ENCODE measurements at regions not wholly inside any gene's neighbourhood (a gene's known extent, or its start where the extent isn't known, plus 50 kb on each side); places are given as distances from the start of the nearest gene placed in this dataset.
A peak's percentile ranks its signal among the peaks of the same experiment; 100 is the strongest.

DNA sequence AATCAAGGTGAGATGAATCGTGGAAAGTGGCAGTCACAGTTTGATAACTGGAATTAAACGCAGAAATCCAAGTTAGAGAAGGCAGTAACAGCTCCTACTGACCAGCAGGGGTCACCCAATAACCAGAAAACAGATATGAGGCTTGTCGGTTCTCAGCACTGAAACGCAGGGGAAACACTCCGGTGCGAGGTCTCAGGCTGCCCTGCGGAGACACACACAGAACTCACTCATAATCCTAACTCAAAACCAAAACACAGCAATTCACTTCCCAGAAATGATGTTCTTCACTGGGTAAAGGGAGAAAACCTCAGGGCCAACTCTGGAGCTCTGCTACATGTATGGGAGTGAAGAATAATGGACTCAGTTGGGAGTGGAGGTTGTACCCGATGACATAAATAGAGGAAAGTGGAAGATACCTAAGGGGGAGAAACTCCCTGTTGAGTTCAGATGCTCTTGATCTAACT, 384.4 kb downstream of the RAPGEF2 start:
- DNase-seq (ENCODE audit: low read depth in 2 of 2): peak; percentile 73 to 83
- no peak overlapping the region for H3K9ac ChIP-seq (ENCODE audit: insufficient read depth, low read length)
- H4K20me1 ChIP-seq (ENCODE audit: control insufficient read depth, extremely low read depth, insufficient read depth, low read length): no peaks in the 10 kb centered on the region
- no peak overlapping the region for H3K27ac ChIP-seq (ENCODE audit: insufficient read depth, low read length)
- no peaks in the 10 kb centered on the region for H3K9me3 ChIP-seq (ENCODE audit: control insufficient read depth, insufficient read depth, low read depth, low read length)
- no peaks in the 10 kb centered on the region for H3K4me1 ChIP-seq (ENCODE audit: control insufficient read depth, extremely low read depth, insufficient read depth, low read length)
- H3K4me2 ChIP-seq (ENCODE audit: extremely low read depth, insufficient read depth, low read length): peak overlapping the region; percentile 62
- H2AFZ ChIP-seq (ENCODE audit: low read length): no peak overlapping the region
- no peaks in the 10 kb centered on the region for H3K79me2 ChIP-seq (ENCODE audit: control insufficient read depth, insufficient read depth, low read length)
- no peaks in the 10 kb centered on the region for H3K36me3 ChIP-seq (ENCODE audit: control insufficient read depth, insufficient read depth, low read length)
- TF ChIP-seq EZH2 (IDR thresholded peaks at IDR 0.05; ENCODE audit: low read length, missing control alignments): no peak
- TF ChIP-seq, protein P1, sequence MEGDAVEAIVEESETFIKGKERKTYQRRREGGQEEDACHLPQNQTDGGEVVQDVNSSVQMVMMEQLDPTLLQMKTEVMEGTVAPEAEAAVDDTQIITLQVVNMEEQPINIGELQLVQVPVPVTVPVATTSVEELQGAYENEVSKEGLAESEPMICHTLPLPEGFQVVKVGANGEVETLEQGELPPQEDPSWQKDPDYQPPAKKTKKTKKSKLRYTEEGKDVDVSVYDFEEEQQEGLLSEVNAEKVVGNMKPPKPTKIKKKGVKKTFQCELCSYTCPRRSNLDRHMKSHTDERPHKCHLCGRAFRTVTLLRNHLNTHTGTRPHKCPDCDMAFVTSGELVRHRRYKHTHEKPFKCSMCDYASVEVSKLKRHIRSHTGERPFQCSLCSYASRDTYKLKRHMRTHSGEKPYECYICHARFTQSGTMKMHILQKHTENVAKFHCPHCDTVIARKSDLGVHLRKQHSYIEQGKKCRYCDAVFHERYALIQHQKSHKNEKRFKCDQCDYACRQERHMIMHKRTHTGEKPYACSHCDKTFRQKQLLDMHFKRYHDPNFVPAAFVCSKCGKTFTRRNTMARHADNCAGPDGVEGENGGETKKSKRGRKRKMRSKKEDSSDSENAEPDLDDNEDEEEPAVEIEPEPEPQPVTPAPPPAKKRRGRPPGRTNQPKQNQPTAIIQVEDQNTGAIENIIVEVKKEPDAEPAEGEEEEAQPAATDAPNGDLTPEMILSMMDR (conservative IDR thresholded peaks at IDR 0.05 in 1 of 2, IDR thresholded peaks at IDR 0.05 in 1 of 2; ENCODE audit: low read depth in 1 of 2, low read length in 2 of 2): peak; percentile 86
- peaks cover 2% of the 10 kb centered on the region for H3K27me3 ChIP-seq (ENCODE audit: control insufficient read depth, insufficient read depth, low read length)
- H3K4me3 ChIP-seq (replicated peaks in 1 of 4; ENCODE audit: control extremely low read depth in 1 of 4, insufficient read depth in 1 of 4, low read depth in 3 of 4, low read length in 4 of 4): no peak overlapping the region

DNA sequence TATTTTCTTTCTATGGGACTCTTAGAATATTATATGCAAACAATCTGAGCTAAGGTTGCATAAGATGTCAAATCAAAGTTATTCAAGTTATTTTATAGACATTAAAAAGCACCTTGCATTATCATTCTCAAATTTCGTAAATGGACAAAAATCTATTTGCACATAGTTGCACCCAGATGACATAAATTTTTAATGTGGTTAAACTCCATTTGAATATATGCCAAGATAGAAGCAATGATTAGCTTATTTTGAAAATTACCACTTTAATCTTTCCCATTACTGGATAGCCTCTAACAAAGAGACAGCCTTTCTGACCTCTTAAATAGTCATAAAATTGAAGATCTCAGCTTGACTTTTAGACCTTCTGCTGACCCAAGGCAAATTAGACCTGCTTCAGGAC, 386.8 kb downstream of the RAPGEF2 start:
- Histone ChIP-seq H3K4me2 (ENCODE audit: extremely low read depth, insufficient read depth, low read length) (no peak overlapping the region), H2AFZ (ENCODE audit: low read length) (no peak overlapping the region), H3K4me3 (replicated peaks in 1 of 4; ENCODE audit: control extremely low read depth in 1 of 4, insufficient read depth in 1 of 4, low read depth in 3 of 4, low read length in 4 of 4) (no peak overlapping the region), H3K9ac (ENCODE audit: insufficient read depth, low read length) (no peak overlapping the region), H4K20me1 (ENCODE audit: control insufficient read depth, extremely low read depth, insufficient read depth, low read length) (no peaks in the 10 kb centered on the region), H3K36me3 (ENCODE audit: control insufficient read depth, insufficient read depth, low read length) (no peaks in the 10 kb centered on the region), H3K27me3 (ENCODE audit: control insufficient read depth, insufficient read depth, low read length) (no peaks in the 10 kb centered on the region), H3K9me3 (ENCODE audit: control insufficient read depth, insufficient read depth, low read depth, low read length) (no peaks in the 10 kb centered on the region), H3K4me1 (ENCODE audit: control insufficient read depth, extremely low read depth, insufficient read depth, low read length) (no peaks in the 10 kb centered on the region), H3K79me2 (ENCODE audit: control insufficient read depth, insufficient read depth, low read length) (no peaks in the 10 kb centered on the region), H3K27ac (ENCODE audit: insufficient read depth, low read length) (no peak overlapping the region)
- DNase-seq (ENCODE audit: low read depth in 2 of 2): no peak
- no peak for TF ChIP-seq EZH2 (IDR thresholded peaks at IDR 0.05; ENCODE audit: low read length, missing control alignments)
- TF ChIP-seq, protein P1 (conservative IDR thresholded peaks at IDR 0.05 in 1 of 2, IDR thresholded peaks at IDR 0.05 in 1 of 2; ENCODE audit: low read depth in 1 of 2, low read length in 2 of 2): no peak

DNA sequence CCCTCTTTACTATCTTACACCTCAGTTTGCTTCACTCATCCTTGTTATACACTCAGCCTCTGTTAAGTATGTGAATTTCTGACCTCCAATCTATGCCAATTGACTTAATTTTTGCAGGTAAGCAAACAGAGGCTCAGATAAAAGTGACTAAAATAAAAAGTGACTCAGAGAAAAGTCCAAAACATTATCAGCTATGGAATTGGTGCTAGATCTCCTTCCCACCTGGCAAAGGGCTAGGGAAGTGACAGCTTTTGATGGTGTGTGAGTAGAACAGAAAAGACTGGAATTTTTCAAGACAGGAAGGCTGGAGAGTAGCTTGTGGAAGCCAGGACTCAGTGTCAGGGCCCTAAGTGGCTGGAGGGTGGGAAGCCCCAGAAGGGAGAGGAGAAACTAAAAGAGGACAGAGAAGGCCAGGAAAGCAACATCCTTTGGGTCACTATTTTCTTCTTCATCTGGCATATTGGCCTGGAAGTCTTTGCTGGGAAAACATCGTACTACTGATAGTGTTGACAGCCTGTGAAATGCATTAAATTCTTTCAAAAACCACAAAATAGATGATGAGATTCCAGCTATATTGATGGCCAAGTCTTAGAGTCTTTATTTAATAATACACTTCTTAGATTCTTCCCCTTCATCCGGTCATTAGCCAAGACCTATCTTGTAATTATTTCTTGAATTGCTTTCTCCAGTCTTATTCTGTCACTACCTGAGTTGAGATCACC, 392.8 kb downstream of the RAPGEF2 start:
- no peaks in the 10 kb centered on the region for H3K9me3 ChIP-seq (ENCODE audit: control insufficient read depth, insufficient read depth, low read depth, low read length)
- no peaks in the 10 kb centered on the region for H4K20me1 ChIP-seq (ENCODE audit: control insufficient read depth, extremely low read depth, insufficient read depth, low read length)
- H3K27me3 ChIP-seq (ENCODE audit: control insufficient read depth, insufficient read depth, low read length): no peaks in the 10 kb centered on the region
- no peaks in the 10 kb centered on the region for H3K79me2 ChIP-seq (ENCODE audit: control insufficient read depth, insufficient read depth, low read length)
- H3K9ac ChIP-seq (ENCODE audit: insufficient read depth, low read length): no peak overlapping the region
- DNase-seq (ENCODE audit: low read depth in 2 of 2): peak in 1 of 2 donors; percentile 50
- no peaks in the 10 kb centered on the region for H3K4me1 ChIP-seq (ENCODE audit: control insufficient read depth, extremely low read depth, insufficient read depth, low read length)
- no peak overlapping the region for H2AFZ ChIP-seq (ENCODE audit: low read length)
- TF ChIP-seq EZH2 (IDR thresholded peaks at IDR 0.05; ENCODE audit: low read length, missing control alignments): no peak
- TF ChIP-seq, protein P1 (conservative IDR thresholded peaks at IDR 0.05 in 1 of 2, IDR thresholded peaks at IDR 0.05 in 1 of 2; ENCODE audit: low read depth in 1 of 2, low read length in 2 of 2): no peak
- no peak overlapping the region for H3K4me3 ChIP-seq (replicated peaks in 1 of 4; ENCODE audit: control extremely low read depth in 1 of 4, insufficient read depth in 1 of 4, low read depth in 3 of 4, low read length in 4 of 4)
- no peak overlapping the region for H3K4me2 ChIP-seq (ENCODE audit: extremely low read depth, insufficient read depth, low read length)
- H3K27ac ChIP-seq (ENCODE audit: insufficient read depth, low read length): no peak overlapping the region
- H3K36me3 ChIP-seq (ENCODE audit: control insufficient read depth, insufficient read depth, low read length): no peaks in the 10 kb centered on the region

Data from fibroblast of lung (primary cell).